NCI-H524 (cell line): ENCODE measurements at regions not wholly inside any gene's neighbourhood (a gene's known extent, or its start where the extent isn't known, plus 50 kb on each side); places are given as distances from the start of the nearest gene placed in this dataset.

ENCODE experiments used
- DNase-seq, 2 experiments: peaks; one replicate each; lab custom pipeline; 2025; lab: John Stamatoyannopoulos, UW

DNA sequence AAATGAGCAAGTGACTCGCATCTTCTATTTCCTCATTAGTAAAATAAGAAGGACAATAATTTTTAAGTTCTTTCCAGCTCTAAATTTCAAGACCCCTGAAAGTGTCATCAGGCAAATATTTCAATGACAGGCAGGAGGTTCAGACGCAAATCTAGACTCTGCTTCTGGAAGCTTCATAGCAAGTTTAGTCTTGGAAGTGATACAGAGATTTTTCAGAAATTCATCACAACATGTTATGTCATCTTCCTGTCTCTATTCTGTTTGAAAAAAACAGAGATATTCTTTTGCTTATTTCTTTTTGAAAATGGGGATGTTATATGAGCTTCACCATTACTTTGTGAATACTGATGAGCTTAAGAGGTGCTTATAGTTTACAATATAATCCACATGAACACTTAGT, 74.0 kb downstream of the C3orf85 start:
- DNase-seq: no peak

DNA sequence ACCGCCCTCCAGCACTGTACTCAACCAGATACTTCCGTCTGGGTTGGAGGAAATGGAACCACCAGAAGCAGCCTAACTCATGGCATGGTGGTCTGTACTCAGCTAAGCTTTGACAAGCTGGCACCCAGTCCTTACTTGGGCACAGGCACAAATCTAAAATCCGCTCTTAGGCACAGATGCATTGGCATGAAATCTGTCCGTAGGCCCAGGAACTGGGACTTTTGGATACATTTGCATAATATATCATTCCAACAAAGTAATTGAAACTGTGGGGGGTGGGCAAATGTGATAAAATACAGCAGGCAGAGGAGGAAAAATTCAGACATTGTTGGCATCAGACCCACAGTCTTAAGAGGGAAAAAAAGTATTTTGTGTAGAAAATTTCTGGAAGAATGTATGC, 75.4 kb downstream of the C3orf85 start:
- DNase-seq: no peak

DNA sequence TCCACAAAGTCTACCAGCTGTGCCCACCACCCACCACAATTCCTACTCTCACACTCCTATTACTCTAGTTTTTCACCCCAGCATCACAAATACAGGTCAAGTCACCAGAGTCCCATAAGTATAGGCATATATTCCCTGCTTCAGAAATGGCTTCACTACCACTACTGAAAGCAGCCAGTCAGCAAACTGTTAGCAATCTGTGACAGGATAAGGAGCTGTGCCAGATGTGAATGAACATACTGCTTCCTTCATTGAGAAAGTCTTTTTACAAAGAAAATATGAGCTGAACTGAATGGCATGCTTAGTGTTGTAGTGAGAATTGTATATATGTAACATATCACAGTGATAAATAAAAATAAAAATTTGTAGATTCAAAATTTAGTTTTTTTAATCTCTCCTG, 76.8 kb downstream of the C3orf85 start:
- peak in 1 of 2 experiments; percentile 60 for DNase-seq

DNA sequence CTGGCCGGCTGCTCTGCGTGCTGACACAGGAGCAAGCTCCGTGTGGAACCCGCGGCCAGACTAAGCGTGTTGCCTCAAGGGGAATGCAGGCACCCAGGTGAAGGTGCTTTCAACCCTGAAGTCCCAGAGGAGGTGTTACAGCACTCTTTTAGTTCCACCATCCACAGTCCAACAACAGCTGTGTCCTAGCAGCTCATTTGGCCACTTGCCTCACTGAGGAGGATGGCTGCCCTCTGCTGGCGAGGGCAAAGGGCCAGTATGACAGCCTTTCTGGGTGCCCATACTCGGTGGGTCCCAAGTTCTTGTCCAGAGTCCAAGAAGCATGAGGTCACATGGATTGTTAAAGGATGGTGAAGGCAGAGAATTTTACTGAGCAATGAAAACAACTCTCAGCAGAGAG, 87.8 kb downstream of the C3orf85 start:
- peak; percentile 63 to 83 for DNase-seq

DNA sequence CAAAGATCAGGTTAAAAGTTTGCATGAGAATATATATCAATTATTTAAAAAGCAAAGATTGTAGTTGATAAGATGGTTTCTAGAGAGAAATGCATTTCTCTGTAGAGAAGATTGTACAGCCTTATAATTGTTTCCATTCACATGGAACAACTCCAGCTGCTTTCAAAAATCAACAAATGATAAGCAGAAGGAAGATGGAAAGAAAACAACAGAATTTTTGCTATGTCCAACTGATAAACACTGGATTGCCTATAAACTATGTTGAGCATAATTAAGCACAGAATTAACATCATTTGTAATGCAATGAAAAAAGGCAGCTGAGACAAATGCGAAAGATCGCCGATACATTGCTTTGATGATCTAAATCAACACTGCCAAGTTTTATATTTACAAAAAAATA, 89.0 kb downstream of the C3orf85 start:
- no peak for DNase-seq

DNA sequence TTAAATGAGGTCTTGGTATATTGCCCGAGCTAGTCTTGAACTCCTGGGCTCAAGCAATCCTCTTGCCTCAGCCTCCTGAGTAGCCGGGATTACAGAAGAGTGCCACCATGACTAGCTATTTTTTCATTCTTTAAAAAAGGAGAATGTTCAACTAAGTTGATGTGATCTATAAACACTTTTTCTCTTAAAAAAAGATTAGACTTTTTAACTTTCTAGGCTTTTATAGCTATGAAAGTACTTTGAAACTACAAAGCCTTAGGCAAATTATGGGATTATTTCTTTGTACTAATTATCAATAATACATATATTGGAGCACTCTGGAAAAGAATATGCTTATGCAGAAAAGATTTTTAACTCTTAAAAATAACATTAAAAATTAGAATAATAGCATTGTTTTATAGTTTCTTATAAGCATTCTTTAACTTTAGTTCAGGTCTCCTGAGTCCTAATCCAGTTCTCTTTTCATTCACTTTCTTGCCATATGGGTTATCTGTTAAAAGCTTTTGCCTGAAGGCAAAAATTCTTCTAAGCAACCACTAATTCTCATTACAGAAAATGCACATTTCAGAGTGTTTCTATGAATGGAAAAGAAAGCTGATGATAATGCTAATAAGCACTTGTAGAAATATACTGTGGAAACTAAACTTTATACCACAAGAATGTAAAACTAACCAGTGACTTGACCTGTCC, 87.8 kb downstream of the DPPA2 start:
- no peak for DNase-seq

DNA sequence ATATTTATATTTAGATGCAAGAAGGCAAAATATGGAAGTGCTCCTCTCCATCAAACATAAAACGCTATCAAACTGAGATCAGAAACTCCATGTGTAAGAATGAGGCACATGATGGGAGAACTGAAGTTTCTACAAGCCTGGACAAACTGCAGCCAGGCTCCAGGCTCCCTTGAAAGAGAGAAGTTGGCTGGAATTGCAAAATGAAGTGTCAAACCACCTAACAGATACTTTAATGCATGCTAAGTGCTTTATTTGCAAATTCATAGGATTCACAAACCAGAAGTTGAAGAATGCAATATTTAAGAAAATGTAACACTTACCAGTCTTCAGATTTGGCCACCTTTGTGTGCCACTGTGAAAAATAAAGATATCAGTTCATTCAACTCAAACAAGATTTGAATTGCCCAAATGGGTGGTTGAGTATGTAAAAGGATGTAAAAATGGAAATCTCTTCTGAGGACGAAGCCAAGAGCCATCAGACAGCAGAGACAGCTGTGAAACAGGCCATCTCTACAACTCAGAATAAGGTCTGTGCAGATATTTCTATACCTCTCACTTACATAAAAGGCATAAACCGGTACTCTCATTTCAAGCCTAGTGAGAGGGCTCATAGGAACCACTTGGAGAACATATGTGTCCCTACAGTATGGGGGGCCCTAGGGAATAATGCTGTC, 87.0 kb downstream of the DPPA2 start:
- no peak for DNase-seq

DNA sequence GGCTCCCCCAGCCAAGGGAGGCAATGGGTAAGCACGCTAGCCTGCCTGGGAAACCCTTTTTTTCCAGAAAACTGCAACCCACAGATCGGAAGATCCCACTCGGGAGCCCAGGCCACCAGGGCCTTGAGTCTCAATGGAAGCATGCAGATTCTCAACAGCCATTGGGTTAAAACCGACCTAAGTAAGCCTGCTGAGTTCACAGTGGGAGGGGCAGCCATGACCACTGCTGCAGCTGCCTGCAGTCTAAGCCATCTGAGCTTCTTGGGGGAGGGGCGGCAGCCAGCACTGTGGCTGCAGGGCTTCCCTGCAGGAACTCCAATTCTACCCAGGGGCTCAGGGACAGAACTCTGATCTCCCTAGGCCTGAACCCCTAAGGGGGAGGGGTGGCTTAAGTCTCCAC, 82.0 kb downstream of the DPPA2 start:
- peak in 1 of 2 experiments; percentile 26 for DNase-seq

DNA sequence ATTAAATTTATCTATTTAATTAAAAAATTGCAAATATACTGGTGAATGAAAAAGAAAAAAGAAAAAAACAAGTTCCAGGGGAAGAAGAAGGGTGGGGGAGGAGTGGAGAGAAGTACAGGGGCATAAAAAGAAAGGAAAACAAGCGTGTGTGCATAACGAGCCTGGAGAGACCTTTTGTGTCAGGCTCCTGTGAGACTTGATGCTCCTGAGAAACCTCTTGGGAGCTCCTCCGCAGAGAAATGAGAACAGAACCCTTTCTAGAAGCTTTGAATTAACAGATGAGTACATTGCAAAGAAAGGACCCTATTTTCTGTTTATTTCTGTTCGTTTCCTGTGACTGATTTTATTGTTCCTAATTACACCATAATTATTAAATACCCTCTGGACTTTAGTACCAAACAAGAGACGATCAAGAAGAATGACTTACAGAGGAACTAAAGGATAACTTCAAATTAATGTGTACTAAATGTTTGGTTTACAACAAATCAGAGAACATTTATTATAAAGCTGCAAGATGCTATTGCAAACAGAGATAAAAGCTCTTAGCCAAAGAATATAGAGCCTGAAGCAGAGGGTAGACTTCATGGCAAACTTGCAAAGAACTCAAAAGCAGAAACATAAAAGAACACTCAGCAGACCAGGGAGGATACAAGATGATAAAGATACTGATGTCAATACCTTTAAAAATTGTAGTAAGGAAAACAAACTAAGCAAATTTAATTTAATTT, 74.7 kb downstream of the DPPA2 start:
- no peak for DNase-seq

DNA sequence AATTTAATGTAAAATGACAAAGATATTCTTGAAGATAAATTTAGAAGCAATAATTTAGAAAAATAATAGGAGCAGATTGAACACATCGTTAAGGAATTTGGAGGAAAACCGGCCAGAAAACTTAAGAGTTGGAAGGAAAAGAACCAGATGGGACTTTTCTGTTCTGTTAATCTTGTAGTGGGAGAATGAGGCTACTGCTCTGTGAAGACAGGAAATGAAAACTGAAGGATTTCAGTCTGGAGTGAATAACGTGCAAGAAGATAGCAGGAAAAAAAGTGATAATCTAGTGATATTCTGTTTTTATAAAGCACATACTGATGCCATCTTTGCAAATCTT, 74.2 kb downstream of the DPPA2 start:
- DNase-seq: no peak
